GM12874 (cell line): ENCODE measurements at regions not wholly inside any gene's neighbourhood (a gene's known extent, or its start where the extent isn't known, plus 50 kb on each side); places are given as distances from the start of the nearest gene placed in this dataset.

Source experiments
- TF ChIP-seq, protein P1 (sequence below): IDR thresholded peaks from 2 replicates; pipeline ENCODE4 v1.5.1; 2011; ENCODE audit warnings: low read depth, mild to moderate bottlenecking, control low read depth, low read length, moderate library complexity; ENCODE audit not compliant: insufficient read depth

DNA sequence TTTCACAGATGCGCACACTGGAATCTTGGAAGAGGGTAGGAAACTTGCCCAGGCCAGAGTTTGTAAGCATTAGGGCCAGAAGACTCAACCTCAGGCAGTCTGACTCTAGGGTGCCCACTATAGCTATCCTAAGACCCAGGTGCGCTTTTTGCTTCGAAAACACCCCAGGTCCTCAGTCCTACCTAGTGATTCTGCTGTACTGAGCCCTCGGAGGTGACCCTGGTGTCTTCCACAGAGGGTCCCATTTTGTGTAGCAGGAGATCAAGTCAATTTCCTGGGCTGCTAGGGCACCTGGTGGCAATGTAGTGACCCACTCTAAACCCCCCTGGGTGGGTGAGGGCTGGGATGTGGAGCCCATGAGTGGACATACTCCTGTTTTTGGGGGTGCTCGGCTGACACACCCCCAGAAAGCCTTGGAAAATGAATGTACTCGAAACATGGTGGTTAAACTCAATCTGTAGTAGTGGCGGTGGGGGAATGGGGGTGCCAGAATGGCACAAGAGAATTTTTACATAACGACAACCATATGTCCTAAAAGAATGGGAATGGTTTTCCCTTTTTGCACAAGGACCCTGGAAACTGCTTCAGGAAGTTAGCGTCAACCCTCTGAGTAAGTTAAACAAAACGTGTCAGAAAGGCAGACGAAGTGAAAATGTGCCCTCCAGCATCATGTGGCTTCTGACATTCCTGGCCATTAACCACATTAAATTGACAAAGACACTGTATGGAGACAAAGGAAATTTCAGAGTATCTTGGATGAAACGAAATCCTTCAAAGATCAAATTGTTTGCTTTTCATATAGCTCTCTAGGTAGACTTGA is 218.0 kb upstream of the COPS8 start:
- TF ChIP-seq, protein P1, sequence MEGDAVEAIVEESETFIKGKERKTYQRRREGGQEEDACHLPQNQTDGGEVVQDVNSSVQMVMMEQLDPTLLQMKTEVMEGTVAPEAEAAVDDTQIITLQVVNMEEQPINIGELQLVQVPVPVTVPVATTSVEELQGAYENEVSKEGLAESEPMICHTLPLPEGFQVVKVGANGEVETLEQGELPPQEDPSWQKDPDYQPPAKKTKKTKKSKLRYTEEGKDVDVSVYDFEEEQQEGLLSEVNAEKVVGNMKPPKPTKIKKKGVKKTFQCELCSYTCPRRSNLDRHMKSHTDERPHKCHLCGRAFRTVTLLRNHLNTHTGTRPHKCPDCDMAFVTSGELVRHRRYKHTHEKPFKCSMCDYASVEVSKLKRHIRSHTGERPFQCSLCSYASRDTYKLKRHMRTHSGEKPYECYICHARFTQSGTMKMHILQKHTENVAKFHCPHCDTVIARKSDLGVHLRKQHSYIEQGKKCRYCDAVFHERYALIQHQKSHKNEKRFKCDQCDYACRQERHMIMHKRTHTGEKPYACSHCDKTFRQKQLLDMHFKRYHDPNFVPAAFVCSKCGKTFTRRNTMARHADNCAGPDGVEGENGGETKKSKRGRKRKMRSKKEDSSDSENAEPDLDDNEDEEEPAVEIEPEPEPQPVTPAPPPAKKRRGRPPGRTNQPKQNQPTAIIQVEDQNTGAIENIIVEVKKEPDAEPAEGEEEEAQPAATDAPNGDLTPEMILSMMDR: no peak

DNA sequence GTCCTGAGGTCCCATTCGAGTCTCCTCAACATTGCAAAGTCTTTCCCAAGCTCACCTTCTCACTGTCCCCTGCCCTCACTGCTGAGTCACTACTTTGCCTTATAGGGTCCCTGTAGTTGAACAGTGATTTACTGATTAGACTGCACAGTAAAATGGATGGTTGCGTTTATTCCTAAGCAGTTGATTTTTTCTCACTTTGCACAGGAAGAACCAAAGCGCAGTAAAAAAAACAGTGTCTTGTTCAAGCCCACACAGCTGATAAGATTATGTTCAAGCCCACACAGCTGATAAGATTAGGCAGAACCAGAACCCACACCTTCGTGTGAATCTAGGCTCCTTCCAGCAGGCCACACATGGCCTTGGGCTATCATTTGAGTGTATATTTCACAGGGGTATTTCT is 215.3 kb upstream of the COPS8 start:
- TF ChIP-seq, protein P1: no peak

DNA sequence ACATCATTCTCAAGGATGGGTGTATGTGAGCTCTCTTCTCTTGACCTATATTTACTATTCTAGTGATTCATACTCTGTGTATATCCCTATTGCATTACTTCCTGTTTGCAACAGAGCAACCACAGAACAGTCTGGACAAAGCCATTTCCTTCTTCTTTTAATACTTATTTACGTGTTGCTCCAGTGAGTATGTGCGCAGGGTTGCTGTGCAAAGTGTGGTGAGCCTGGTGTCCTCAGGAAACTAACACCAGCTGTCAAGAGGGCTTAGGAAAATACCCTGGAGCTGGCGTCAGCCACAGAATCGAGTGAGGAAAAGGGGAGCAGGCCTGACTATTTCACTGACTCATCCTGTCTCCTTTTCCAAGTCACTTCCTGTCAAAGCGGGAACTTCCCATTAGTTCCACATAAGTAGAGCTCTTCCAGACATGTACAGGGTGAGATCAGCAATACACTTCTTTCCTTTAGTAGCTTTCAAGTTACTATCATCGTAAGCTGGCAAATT is 214.1 kb upstream of the COPS8 start:
- TF ChIP-seq, protein P1: no peak

DNA sequence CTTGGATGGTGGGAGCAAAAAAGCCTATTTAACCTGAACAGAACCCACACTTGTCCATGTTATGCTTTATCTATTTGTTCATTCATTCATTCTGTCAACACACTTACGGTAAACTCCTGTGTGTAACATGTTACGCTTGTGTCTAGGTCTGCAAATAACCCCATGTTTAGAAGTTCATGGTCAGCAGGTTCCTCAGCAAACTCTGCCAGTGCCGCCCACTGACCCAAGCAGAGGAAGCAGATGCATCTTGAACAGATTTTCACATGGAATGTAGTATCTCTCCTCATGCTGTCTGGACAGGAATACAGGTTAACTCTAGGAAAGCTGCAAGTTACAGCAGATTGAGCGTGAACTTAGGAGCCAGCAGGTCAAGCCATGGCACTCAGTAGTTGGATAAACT is 213.7 kb upstream of the COPS8 start:
- TF ChIP-seq, protein P1: no peak

DNA sequence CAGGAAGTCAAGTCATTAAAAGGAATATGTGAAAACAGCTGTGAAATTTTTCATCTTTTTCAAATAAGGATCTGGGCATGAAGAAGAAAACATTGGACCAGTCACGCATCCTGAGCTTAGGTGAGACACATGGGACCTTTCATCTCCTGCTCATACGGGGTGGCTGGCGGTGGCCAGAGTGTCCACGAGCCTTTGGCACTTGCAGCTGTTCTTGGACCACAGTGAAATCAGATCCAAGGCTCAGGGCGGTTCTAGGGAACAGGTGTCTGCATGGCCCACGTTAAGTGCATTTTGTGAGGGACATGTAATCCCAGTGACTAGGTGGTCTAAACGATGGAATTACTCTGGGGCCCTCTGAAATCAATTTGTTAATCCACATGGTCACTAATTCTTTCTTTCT is 212.7 kb upstream of the COPS8 start:
- TF ChIP-seq, protein P1: no peak

DNA sequence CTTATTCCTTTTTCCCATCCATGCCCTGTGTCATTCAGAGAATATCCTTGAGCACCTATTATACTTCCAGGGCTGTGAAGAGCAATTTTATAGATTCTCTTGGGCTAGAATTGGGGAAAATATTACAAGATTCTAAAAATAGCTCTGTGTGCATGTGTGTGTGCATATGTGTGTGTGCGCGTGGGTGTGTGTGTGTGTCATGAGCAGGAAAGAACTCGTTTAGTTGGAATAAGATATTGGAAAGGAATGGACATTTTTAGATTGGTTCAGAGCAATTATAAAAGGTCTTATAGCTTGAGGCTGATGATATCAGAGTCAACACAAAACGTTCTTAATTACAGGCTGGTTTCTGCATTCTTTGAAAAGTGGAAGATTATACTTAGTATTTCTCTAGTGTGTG is 212.1 kb upstream of the COPS8 start:
- TF ChIP-seq, protein P1: no peak

DNA sequence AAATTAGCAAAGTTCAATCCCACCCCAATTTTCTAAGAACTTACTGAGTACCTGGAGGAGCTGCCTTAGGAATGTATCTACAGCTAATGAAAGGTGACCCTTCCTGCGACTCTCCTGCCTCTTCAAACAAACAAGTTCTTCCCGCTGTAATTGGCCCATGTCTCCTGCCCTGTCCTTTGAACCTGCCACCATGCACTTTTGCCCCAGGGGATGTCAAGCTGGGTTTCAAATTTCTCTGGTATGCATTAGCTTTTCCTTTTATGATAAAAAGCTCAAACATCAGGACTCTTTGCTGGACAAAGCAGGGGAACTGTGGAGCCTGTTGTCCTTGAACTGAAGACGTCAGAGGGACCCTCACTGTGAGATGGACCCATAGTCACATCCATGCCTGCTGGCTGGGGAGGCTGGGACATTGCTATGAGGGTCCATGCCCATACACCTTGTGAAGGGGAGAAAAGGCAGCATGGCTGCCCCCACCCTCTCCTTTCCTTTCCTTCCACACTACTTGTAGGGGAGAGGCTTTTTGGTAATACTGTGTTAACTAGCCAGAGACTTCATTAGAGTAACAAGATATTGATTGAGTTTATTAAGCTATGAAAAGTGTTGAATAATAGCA is 210.7 kb upstream of the COPS8 start:
- TF ChIP-seq, protein P1: no peak
